Hepatocyte (in vitro differentiated cells): ENCODE measurements at regions not wholly inside any gene's neighbourhood (a gene's known extent, or its start where the extent isn't known, plus 50 kb on each side); places are given as distances from the start of the nearest gene placed in this dataset.

ENCODE experiments used
- DNase-seq: peaks from one replicate; pipeline ENCODE4 v3.0.0-alpha.2; 2016; ENCODE audit warnings: low spot score
- H2AFZ ChIP-seq: fragments of 200-600 bp; sonication (generic); 2 replicates; pipeline ENCODE4 v1.6.0; 2016; ENCODE audit warnings: antibody characterized with exemption, mild to moderate bottlenecking
- H3K27ac ChIP-seq: fragments of 200-600 bp; sonication (generic); 2 replicates; pipeline ENCODE4 v1.5.1; 2016; ENCODE audit warnings: mild to moderate bottlenecking
- H3K27me3 ChIP-seq: fragments of 200-600 bp; sonication (generic); 2 replicates; pipeline ENCODE4 v1.6.1; 2016
- H3K36me3 ChIP-seq: fragments of 200-600 bp; sonication (generic); replicated peaks from 2 replicates; pipeline ENCODE4 v1.5.1; 2016; ENCODE audit warnings: low read depth; ENCODE audit not compliant: insufficient read depth
- H3K4me1 ChIP-seq: fragments of 200-600 bp; sonication (generic); 2 replicates; pipeline ENCODE4 v1.5.1; 2016; ENCODE audit warnings: mild to moderate bottlenecking, moderate library complexity; ENCODE audit not compliant: insufficient read depth
- H3K4me2 ChIP-seq: fragments of 200-600 bp; sonication (generic); 2 replicates; pipeline ENCODE4 v1.6.0; 2016
- H3K4me3 ChIP-seq: fragments of 200-600 bp; sonication (generic); 2 replicates; pipeline ENCODE4 v1.5.1; 2016; ENCODE audit warnings: mild to moderate bottlenecking
- H3K79me2 ChIP-seq: fragments of 200-600 bp; sonication (generic); 2 replicates; pipeline ENCODE4 v1.6.0; 2017; ENCODE audit warnings: mild to moderate bottlenecking
- H3K9me2 ChIP-seq: fragments of 200-600 bp; sonication (generic); replicated peaks from 2 replicates; pipeline ENCODE4 v1.6.0; 2017; ENCODE audit warnings: mild to moderate bottlenecking; ENCODE audit not compliant: insufficient read depth
- H3K9me3 ChIP-seq: fragments of 200-600 bp; sonication (generic); 2 replicates; pipeline ENCODE4 v1.5.1; 2016; ENCODE audit warnings: low read depth, mild to moderate bottlenecking
- H4K20me1 ChIP-seq: fragments of 200-600 bp; sonication (generic); 2 replicates; pipeline ENCODE4 v1.6.0; 2016; ENCODE audit warnings: mild to moderate bottlenecking; ENCODE audit not compliant: insufficient read depth, poor library complexity, severe bottlenecking
- EZH2 ChIP-seq: fragments of 200-600 bp; sonication (generic); IDR thresholded peaks from 2 replicates; pipeline ENCODE4 v1.6.1; 2016; ENCODE audit warnings: antibody characterized with exemption, mild to moderate bottlenecking, borderline replicate concordance
- EZH2phosphoT487 ChIP-seq: fragments of 200-600 bp; sonication (generic); IDR thresholded peaks from one replicate; pipeline ENCODE4 v1.6.1; 2018; ENCODE audit warnings: antibody characterized with exemption, mild to moderate bottlenecking, low read depth, moderate library complexity; ENCODE audit not compliant: unreplicated experiment, severe bottlenecking
- WGBS: methylation state at CpG from one replicate; pipeline ENCODE4 v1.1.6; 2016; ENCODE audit warnings: low lambda C conversion rate; ENCODE audit errors: missing lambda C conversion rate; 5-methylcytosine and 5-hydroxymethylcytosine counted together
- TF ChIP-seq, protein P1 (sequence below): fragments of 200-600 bp; sonication (generic); IDR thresholded peaks from 2 replicates; pipeline ENCODE4 v1.5.1; 2016; ENCODE audit warnings: antibody characterized with exemption, mild to moderate bottlenecking; ENCODE audit not compliant: poor library complexity

DNA sequence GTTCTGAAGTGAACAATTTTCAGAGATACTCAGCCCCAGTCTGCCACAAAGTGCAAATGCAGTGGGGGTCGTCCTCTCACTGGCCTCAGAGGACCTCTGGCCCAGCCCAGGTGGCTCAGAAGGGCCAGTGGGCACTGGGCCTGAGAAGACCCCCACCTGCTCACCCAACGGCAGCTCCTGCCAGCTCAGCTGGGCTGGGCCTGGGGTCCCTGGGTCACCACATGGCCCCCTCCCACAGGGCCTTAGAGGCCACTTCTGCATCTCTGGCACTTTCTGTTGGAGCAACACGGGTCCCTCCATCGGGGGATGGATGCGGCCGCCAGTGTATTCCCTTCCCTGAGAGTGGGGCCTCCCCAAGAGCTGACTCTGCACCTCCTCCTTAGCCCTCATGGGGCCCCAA is 262.7 kb upstream of the KCNH8 start:
- H3K4me1 ChIP-seq: no peaks in the 10 kb centered on the region
- no peaks in the 10 kb centered on the region for H3K9me2 ChIP-seq
- 89% methylated on average over 6 of the region's 6 CpGs for WGBS
- H3K79me2 ChIP-seq: no peaks in the 10 kb centered on the region
- H3K27me3 ChIP-seq: no peaks in the 10 kb centered on the region
- no peak overlapping the region for H3K4me2 ChIP-seq
- H3K36me3 ChIP-seq: no peaks in the 10 kb centered on the region
- no peaks in the 10 kb centered on the region for H3K9me3 ChIP-seq
- H3K4me3 ChIP-seq: no peak overlapping the region
- no peak overlapping the region for H3K27ac ChIP-seq
- H2AFZ ChIP-seq: no peak overlapping the region
- no peak for DNase-seq
- TF ChIP-seq, protein P1, sequence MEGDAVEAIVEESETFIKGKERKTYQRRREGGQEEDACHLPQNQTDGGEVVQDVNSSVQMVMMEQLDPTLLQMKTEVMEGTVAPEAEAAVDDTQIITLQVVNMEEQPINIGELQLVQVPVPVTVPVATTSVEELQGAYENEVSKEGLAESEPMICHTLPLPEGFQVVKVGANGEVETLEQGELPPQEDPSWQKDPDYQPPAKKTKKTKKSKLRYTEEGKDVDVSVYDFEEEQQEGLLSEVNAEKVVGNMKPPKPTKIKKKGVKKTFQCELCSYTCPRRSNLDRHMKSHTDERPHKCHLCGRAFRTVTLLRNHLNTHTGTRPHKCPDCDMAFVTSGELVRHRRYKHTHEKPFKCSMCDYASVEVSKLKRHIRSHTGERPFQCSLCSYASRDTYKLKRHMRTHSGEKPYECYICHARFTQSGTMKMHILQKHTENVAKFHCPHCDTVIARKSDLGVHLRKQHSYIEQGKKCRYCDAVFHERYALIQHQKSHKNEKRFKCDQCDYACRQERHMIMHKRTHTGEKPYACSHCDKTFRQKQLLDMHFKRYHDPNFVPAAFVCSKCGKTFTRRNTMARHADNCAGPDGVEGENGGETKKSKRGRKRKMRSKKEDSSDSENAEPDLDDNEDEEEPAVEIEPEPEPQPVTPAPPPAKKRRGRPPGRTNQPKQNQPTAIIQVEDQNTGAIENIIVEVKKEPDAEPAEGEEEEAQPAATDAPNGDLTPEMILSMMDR: no peak
- H4K20me1 ChIP-seq: no peaks in the 10 kb centered on the region

DNA sequence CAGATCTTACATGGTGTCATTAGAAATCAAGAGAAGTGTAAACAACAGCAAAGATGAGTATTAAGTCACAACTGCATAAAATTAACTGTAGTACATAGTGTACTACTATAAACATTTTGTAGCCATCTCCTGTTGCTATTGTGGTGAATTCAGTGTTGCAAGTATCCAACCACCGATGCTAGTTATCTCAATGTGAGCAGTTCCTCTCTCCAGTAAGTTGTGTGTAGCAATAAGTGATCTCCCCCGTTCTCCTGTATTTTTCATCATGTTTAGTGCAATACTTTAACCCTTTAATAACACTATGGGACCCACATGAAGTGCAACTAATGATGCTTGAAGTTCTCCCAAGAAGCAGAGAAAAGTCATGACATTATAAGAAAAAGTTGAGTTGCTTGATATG is 264.7 kb upstream of the KCNH8 start:
- Histone ChIP-seq H3K9me2 (no peaks in the 10 kb centered on the region), H3K27me3 (no peaks in the 10 kb centered on the region), H3K4me3 (no peak overlapping the region), H3K4me2 (no peak overlapping the region), H2AFZ (no peak overlapping the region), H3K9me3 (no peaks in the 10 kb centered on the region), H4K20me1 (no peaks in the 10 kb centered on the region), H3K4me1 (no peaks in the 10 kb centered on the region), H3K79me2 (no peaks in the 10 kb centered on the region), H3K27ac (no peak overlapping the region), H3K36me3 (no peaks in the 10 kb centered on the region)
- no peak for DNase-seq
- TF ChIP-seq EZH2 (no peak), EZH2phosphoT487 (no peak)
- TF ChIP-seq, protein P1: no peak
- 47% methylated on average over 2 of the region's 2 CpGs for WGBS

DNA sequence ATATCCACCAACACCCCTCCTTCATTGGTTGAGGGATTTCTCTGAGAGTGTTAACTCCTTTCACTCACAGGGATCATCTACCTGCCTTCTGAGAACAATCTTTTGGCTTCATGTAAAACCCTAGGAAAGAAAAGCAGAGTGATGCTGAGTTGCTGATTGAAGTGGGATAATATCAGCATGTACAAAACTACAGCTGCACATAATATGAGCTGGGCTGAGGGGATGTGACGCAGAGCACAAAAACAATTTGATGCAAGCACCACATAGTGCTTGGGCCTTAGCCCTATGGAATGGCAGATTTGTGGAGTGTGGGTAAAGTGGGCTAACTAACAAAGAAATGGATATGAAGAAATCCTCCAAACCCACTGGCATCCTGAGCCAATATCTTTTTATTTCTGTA is 267.6 kb upstream of the KCNH8 start:
- Histone ChIP-seq H3K27ac (no peak overlapping the region), H3K27me3 (no peaks in the 10 kb centered on the region), H4K20me1 (no peaks in the 10 kb centered on the region), H3K36me3 (no peaks in the 10 kb centered on the region), H3K9me3 (no peaks in the 10 kb centered on the region), H3K4me3 (no peak overlapping the region), H3K4me1 (no peaks in the 10 kb centered on the region), H2AFZ (no peak overlapping the region), H3K9me2 (no peaks in the 10 kb centered on the region), H3K79me2 (no peaks in the 10 kb centered on the region), H3K4me2 (no peak overlapping the region)
- WGBS: 97% methylated on average over 1 of the region's 1 CpG
- TF ChIP-seq, protein P1: no peak
- TF ChIP-seq EZH2phosphoT487 (no peak), EZH2 (no peak)
- no peak for DNase-seq

DNA sequence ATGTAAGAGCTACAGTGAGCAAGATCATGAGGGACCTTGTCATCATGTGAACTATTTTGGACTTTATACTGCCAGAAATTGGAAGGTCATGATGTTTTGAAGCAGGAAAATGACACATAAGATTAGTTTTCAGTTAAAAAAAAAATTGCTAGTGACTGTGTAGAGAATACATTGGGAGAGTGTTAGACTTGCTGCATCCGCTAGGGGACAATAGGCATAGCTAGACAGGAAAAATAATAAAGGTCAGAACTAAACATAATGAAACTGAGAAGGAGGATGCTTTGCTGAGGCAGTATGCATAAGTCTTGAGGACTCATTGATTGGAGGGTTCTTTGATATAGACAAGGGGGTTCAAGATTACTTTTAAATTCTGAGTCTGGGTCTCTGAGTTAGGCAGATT is 275.8 kb upstream of the KCNH8 start:
- no peak for DNase-seq
- Histone ChIP-seq H3K4me1 (no peaks in the 10 kb centered on the region), H3K9me3 (no peaks in the 10 kb centered on the region), H3K4me3 (no peak overlapping the region), H3K9me2 (no peaks in the 10 kb centered on the region), H3K27ac (no peak overlapping the region), H4K20me1 (no peaks in the 10 kb centered on the region), H3K79me2 (no peaks in the 10 kb centered on the region), H3K27me3 (no peaks in the 10 kb centered on the region), H2AFZ (no peak overlapping the region), H3K4me2 (no peak overlapping the region), H3K36me3 (no peaks in the 10 kb centered on the region)
- TF ChIP-seq EZH2: no peak
- no peak for TF ChIP-seq EZH2phosphoT487
- TF ChIP-seq, protein P1: no peak
- 88% methylated on average over 1 of the region's 1 CpG for WGBS
